ENCODE measurements at regions not wholly inside any gene's neighbourhood (a gene's known extent, or its start where the extent isn't known, plus 50 kb on each side); places are given as distances from the start of the nearest gene placed in this dataset.

GRCh38 chr18:76634564-76634963 lies 139.5 kb upstream of the ZNF516 start:
- ATAC-seq (ENCODE audit: insufficient read depth, low read depth) (no peak), DNase-seq (no peak)
- Histone ChIP-seq H3K27me3 (ENCODE audit: insufficient read depth, low read length, poor library complexity) (peaks cover 6% of the 10 kb centered on the region), H3K4me3 (ENCODE audit: low read depth in 1 of 2, low read length in 2 of 2) (no peak overlapping the region), H3K79me2 (ENCODE audit: insufficient read depth, low read length) (no peaks in the 10 kb centered on the region), H3K36me3 (ENCODE audit: insufficient read depth, low read length) (no peaks in the 10 kb centered on the region), H3K27ac (ENCODE audit: low read length) (no peak overlapping the region), H3K4me1 (ENCODE audit: insufficient read depth, low read length) (no peaks in the 10 kb centered on the region), H3K9me3 (ENCODE audit: insufficient read depth, low read length, severe bottlenecking) (no peaks in the 10 kb centered on the region), H4K20me1 (ENCODE audit: insufficient read depth, low read length) (no peaks in the 10 kb centered on the region), H3K9ac (ENCODE audit: low read depth, low read length) (no peak overlapping the region), H3K4me2 (ENCODE audit: insufficient read depth, low read length) (no peak overlapping the region), H2AFZ (ENCODE audit: low read depth, low read length) (no peak overlapping the region)
- TF ChIP-seq EZH2 (IDR thresholded peaks at IDR 0.05; ENCODE audit: borderline replicate concordance, low read depth, low read length, severe bottlenecking), result no peak
- no peak for TF ChIP-seq CTCF (IDR thresholded peaks at IDR 0.05; ENCODE audit: borderline replicate concordance, extremely low read depth, low read length, poor library complexity, severe bottlenecking)

GRCh38 chr18:76633588-76634269 lies 138.7 kb upstream of the ZNF516 start:
- H3K27me3 ChIP-seq (ENCODE audit: insufficient read depth, low read length, poor library complexity), result peaks cover 6% of the 10 kb centered on the region
- H3K4me3 ChIP-seq (ENCODE audit: low read depth in 1 of 2, low read length in 2 of 2), result no peak overlapping the region
- H3K4me1 ChIP-seq (ENCODE audit: insufficient read depth, low read length), result no peaks in the 10 kb centered on the region
- no peaks in the 10 kb centered on the region for H3K36me3 ChIP-seq (ENCODE audit: insufficient read depth, low read length)
- no peak overlapping the region for H2AFZ ChIP-seq (ENCODE audit: low read depth, low read length)
- DNase-seq, result no peak
- no peaks in the 10 kb centered on the region for H3K79me2 ChIP-seq (ENCODE audit: insufficient read depth, low read length)
- H3K9me3 ChIP-seq (ENCODE audit: insufficient read depth, low read length, severe bottlenecking), result no peaks in the 10 kb centered on the region
- ATAC-seq (ENCODE audit: insufficient read depth, low read depth), result no peak
- no peak overlapping the region for H3K9ac ChIP-seq (ENCODE audit: low read depth, low read length)
- H4K20me1 ChIP-seq (ENCODE audit: insufficient read depth, low read length), result no peaks in the 10 kb centered on the region
- TF ChIP-seq EZH2 (IDR thresholded peaks at IDR 0.05; ENCODE audit: borderline replicate concordance, low read depth, low read length, severe bottlenecking) (no peak), CTCF (IDR thresholded peaks at IDR 0.05; ENCODE audit: borderline replicate concordance, extremely low read depth, low read length, poor library complexity, severe bottlenecking) (no peak)
- H3K27ac ChIP-seq (ENCODE audit: low read length), result no peak overlapping the region
- no peak overlapping the region for H3K4me2 ChIP-seq (ENCODE audit: insufficient read depth, low read length)

DNA sequence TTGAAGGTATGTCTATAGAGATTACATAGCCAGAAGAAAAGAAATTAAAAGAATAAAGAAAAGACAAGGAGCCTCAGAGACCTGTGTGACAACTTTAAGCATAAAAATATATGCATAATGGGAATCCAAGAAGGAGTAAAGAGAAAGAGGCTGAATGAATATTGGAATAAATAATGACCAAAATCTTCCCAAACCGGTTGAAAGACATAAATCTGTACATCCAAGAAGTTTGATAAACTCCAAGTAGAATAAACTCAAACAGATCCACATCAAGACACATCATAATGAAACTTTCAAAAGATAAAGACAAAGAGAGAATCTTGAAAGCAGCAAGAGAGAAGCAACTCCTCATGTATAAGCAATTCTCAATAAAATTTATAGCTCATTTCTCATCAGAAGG lies 132.4 kb upstream of the ZNF516 start:
- TF ChIP-seq CTCF (IDR thresholded peaks at IDR 0.05; ENCODE audit: borderline replicate concordance, extremely low read depth, low read length, poor library complexity, severe bottlenecking), result no peak
- no peak overlapping the region for H3K27ac ChIP-seq (ENCODE audit: low read length)
- no peaks in the 10 kb centered on the region for H3K9me3 ChIP-seq (ENCODE audit: insufficient read depth, low read length, severe bottlenecking)
- H3K36me3 ChIP-seq (ENCODE audit: insufficient read depth, low read length), result no peaks in the 10 kb centered on the region
- no peaks in the 10 kb centered on the region for H3K79me2 ChIP-seq (ENCODE audit: insufficient read depth, low read length)
- H3K4me1 ChIP-seq (ENCODE audit: insufficient read depth, low read length), result no peaks in the 10 kb centered on the region
- no peak for DNase-seq
- H3K4me3 ChIP-seq (ENCODE audit: low read depth in 1 of 2, low read length in 2 of 2), result no peak overlapping the region
- H3K27me3 ChIP-seq (ENCODE audit: insufficient read depth, low read length, poor library complexity), result peaks cover 2% of the 10 kb centered on the region
- H3K9ac ChIP-seq (ENCODE audit: low read depth, low read length), result no peak overlapping the region
- H4K20me1 ChIP-seq (ENCODE audit: insufficient read depth, low read length), result no peaks in the 10 kb centered on the region
- no peak overlapping the region for H3K4me2 ChIP-seq (ENCODE audit: insufficient read depth, low read length)
- no peak for ATAC-seq (ENCODE audit: insufficient read depth, low read depth)
- H2AFZ ChIP-seq (ENCODE audit: low read depth, low read length), result no peak overlapping the region

- no peak overlapping the region for H3K4me2 ChIP-seq (ENCODE audit: insufficient read depth, low read length)
- no peaks in the 10 kb centered on the region for H3K79me2 ChIP-seq (ENCODE audit: insufficient read depth, low read length)
- H3K9ac ChIP-seq (ENCODE audit: low read depth, low read length), result no peak overlapping the region
- H3K36me3 ChIP-seq (ENCODE audit: insufficient read depth, low read length), result no peaks in the 10 kb centered on the region
- H3K4me1 ChIP-seq (ENCODE audit: insufficient read depth, low read length), result no peaks in the 10 kb centered on the region
- H3K9me3 ChIP-seq (ENCODE audit: insufficient read depth, low read length, severe bottlenecking), result no peaks in the 10 kb centered on the region
- H2AFZ ChIP-seq (ENCODE audit: low read depth, low read length), result no peak overlapping the region
- TF ChIP-seq CTCF (IDR thresholded peaks at IDR 0.05; ENCODE audit: borderline replicate concordance, extremely low read depth, low read length, poor library complexity, severe bottlenecking), result no peak
- no peak for TF ChIP-seq EZH2 (IDR thresholded peaks at IDR 0.05; ENCODE audit: borderline replicate concordance, low read depth, low read length, severe bottlenecking)
- no peak for ATAC-seq (ENCODE audit: insufficient read depth, low read depth)
- no peak overlapping the region for H3K27ac ChIP-seq (ENCODE audit: low read length)
- no peaks in the 10 kb centered on the region for H4K20me1 ChIP-seq (ENCODE audit: insufficient read depth, low read length)
- peaks cover 2% of the 10 kb centered on the region for H3K27me3 ChIP-seq (ENCODE audit: insufficient read depth, low read length, poor library complexity)
- DNase-seq, result no peak
- H3K4me3 ChIP-seq (ENCODE audit: low read depth in 1 of 2, low read length in 2 of 2), result no peak overlapping the region
Measured at GRCh38 chr18:76626991-76627390, 131.9 kb upstream of the ZNF516 start.

All from DND-41 (cell line).